ENCODE measurements at regions not wholly inside any gene's neighbourhood (a gene's known extent, or its start where the extent isn't known, plus 50 kb on each side); places are given as distances from the start of the nearest gene placed in this dataset.

DNA sequence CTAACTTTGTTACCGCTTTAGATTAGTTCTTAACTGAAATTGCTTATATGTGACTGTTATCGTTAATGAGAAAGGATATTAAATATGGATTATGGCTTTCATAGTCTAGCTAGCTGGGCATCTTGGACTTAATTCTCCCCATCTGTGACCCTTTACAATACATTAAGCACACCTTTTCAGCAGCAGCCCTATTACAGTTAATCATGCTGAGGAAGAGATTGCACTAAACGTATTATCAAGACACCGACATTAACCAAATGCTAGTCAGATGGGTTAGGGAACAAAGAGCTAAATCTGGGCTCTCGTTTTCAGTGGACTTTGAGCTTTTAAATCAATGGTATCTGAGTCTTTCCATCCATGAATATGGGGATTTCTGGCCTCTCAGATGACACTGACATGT, 447.5 kb upstream of the DCN start:
- WGBS (ENCODE audit: low lambda C conversion rate, missing lambda C conversion rate), result 65% methylated on average over 5 of the region's 5 CpGs
- Histone ChIP-seq H3K27me3 (no peaks in the 10 kb centered on the region), H3K9me2 (replicated peaks; ENCODE audit: insufficient read depth) (no peaks in the 10 kb centered on the region), H4K20me1 (ENCODE audit: insufficient read depth, poor library complexity, severe bottlenecking) (no peaks in the 10 kb centered on the region), H3K9me3 (ENCODE audit: low read depth) (no peaks in the 10 kb centered on the region), H3K4me2 (no peak overlapping the region), H3K36me3 (replicated peaks; ENCODE audit: insufficient read depth, low read depth) (no peaks in the 10 kb centered on the region), H2AFZ (no peak overlapping the region), H3K79me2 (no peaks in the 10 kb centered on the region), H3K4me3 (no peak overlapping the region), H3K27ac (no peak overlapping the region), H3K4me1 (ENCODE audit: insufficient read depth) (no peaks in the 10 kb centered on the region)
- TF ChIP-seq EZH2phosphoT487 (IDR thresholded peaks at IDR 0.05; ENCODE audit: low read depth, severe bottlenecking, unreplicated experiment), result no peak
- TF ChIP-seq, protein P1, sequence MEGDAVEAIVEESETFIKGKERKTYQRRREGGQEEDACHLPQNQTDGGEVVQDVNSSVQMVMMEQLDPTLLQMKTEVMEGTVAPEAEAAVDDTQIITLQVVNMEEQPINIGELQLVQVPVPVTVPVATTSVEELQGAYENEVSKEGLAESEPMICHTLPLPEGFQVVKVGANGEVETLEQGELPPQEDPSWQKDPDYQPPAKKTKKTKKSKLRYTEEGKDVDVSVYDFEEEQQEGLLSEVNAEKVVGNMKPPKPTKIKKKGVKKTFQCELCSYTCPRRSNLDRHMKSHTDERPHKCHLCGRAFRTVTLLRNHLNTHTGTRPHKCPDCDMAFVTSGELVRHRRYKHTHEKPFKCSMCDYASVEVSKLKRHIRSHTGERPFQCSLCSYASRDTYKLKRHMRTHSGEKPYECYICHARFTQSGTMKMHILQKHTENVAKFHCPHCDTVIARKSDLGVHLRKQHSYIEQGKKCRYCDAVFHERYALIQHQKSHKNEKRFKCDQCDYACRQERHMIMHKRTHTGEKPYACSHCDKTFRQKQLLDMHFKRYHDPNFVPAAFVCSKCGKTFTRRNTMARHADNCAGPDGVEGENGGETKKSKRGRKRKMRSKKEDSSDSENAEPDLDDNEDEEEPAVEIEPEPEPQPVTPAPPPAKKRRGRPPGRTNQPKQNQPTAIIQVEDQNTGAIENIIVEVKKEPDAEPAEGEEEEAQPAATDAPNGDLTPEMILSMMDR (IDR thresholded peaks at IDR 0.05; ENCODE audit: poor library complexity), result no peak
- no peak for TF ChIP-seq EZH2 (IDR thresholded peaks at IDR 0.05; ENCODE audit: borderline replicate concordance)
- no peak for DNase-seq (ENCODE audit: low spot score)

DNA sequence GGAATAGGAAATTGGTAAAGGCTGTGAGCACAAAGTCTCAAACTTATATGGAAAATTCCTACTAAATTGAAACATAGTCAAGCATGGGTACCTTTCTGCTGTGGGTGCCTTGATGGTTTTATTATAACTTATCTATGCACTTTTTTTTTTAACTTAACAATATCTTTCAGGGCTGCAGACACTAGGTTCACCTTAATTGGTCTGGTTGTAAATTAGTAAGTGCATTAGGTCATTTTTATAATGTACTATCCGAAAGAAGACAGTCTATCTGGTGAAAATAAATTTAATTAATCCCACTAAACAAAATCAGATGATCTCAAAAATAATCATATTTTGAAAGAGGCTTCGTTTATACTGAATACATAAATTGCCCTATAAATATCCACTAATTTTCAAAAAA, 446.8 kb upstream of the DCN start:
- Histone ChIP-seq H3K4me1 (ENCODE audit: insufficient read depth) (no peaks in the 10 kb centered on the region), H3K4me3 (no peak overlapping the region), H3K27me3 (no peaks in the 10 kb centered on the region), H3K4me2 (no peak overlapping the region), H4K20me1 (ENCODE audit: insufficient read depth, poor library complexity, severe bottlenecking) (no peaks in the 10 kb centered on the region), H3K9me2 (replicated peaks; ENCODE audit: insufficient read depth) (no peaks in the 10 kb centered on the region), H3K9me3 (ENCODE audit: low read depth) (no peaks in the 10 kb centered on the region), H3K27ac (no peak overlapping the region), H3K36me3 (replicated peaks; ENCODE audit: insufficient read depth, low read depth) (no peaks in the 10 kb centered on the region), H2AFZ (no peak overlapping the region), H3K79me2 (no peaks in the 10 kb centered on the region)
- DNase-seq (ENCODE audit: low spot score), result no peak
- no peak for TF ChIP-seq EZH2phosphoT487 (IDR thresholded peaks at IDR 0.05; ENCODE audit: low read depth, severe bottlenecking, unreplicated experiment)
- TF ChIP-seq EZH2 (IDR thresholded peaks at IDR 0.05; ENCODE audit: borderline replicate concordance), result no peak
- TF ChIP-seq, protein P1 (IDR thresholded peaks at IDR 0.05; ENCODE audit: poor library complexity), result no peak
- 82% methylated on average over 2 of the region's 2 CpGs for WGBS (ENCODE audit: low lambda C conversion rate, missing lambda C conversion rate)

DNA sequence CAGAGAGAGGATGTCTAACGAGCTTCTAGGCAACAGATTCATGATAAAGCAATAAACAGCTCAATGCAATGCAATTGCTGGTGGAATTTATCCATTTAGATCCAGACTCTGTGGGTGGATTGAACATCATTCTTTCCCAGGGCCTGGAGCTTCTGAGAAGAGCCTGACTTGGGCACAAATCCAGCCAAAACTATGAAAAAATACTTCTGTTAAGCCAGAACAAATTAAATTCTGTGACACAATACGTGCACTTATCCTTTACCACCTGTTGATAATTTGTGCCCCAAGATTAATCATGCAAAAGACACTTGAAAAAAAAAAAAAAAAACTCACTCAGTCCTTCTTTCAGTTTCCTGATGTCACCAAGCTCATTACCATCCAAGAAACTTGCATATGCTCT, 446.0 kb upstream of the DCN start:
- Histone ChIP-seq H3K9me2 (replicated peaks; ENCODE audit: insufficient read depth) (no peaks in the 10 kb centered on the region), H3K4me1 (ENCODE audit: insufficient read depth) (no peaks in the 10 kb centered on the region), H3K4me2 (no peak overlapping the region), H3K9me3 (ENCODE audit: low read depth) (no peaks in the 10 kb centered on the region), H3K4me3 (no peak overlapping the region), H4K20me1 (ENCODE audit: insufficient read depth, poor library complexity, severe bottlenecking) (no peaks in the 10 kb centered on the region), H3K27me3 (no peaks in the 10 kb centered on the region), H2AFZ (no peak overlapping the region), H3K79me2 (no peaks in the 10 kb centered on the region), H3K27ac (no peak overlapping the region), H3K36me3 (replicated peaks; ENCODE audit: insufficient read depth, low read depth) (no peaks in the 10 kb centered on the region)
- 80% methylated on average over 2 of the region's 2 CpGs for WGBS (ENCODE audit: low lambda C conversion rate, missing lambda C conversion rate)
- TF ChIP-seq, protein P1 (IDR thresholded peaks at IDR 0.05; ENCODE audit: poor library complexity), result no peak
- TF ChIP-seq EZH2 (IDR thresholded peaks at IDR 0.05; ENCODE audit: borderline replicate concordance), result no peak
- TF ChIP-seq EZH2phosphoT487 (IDR thresholded peaks at IDR 0.05; ENCODE audit: low read depth, severe bottlenecking, unreplicated experiment), result no peak
- no peak for DNase-seq (ENCODE audit: low spot score)

DNA sequence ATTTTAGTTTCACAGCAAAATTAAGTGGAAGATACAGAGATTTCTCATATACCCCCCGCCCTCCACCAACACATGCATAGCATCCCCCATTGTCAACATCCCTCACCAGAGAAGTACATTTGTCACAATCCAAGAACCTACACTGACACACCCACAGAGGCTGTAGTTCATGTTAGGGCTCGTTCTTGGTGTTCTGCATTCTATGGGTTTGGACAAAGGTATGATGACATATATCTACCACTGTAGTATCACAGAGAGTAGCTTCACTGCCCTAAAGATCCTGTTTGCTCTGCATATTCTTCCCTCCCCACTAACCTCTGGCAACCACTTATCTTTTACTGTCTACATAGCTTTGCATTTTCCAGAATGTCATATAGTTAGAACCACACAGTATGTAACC, 444.6 kb upstream of the DCN start:
- TF ChIP-seq EZH2 (IDR thresholded peaks at IDR 0.05; ENCODE audit: borderline replicate concordance) (no peak), EZH2phosphoT487 (IDR thresholded peaks at IDR 0.05; ENCODE audit: low read depth, severe bottlenecking, unreplicated experiment) (no peak)
- TF ChIP-seq, protein P1 (IDR thresholded peaks at IDR 0.05; ENCODE audit: poor library complexity), result no peak

More for the DNA sequence above, 444.6 kb upstream of the DCN start:
- H3K4me3 ChIP-seq, result no peak overlapping the region
- H3K79me2 ChIP-seq, result no peaks in the 10 kb centered on the region
- H3K9me2 ChIP-seq (replicated peaks; ENCODE audit: insufficient read depth), result no peaks in the 10 kb centered on the region
- H3K4me2 ChIP-seq, result no peak overlapping the region
- no peak for DNase-seq (ENCODE audit: low spot score)
- H3K27me3 ChIP-seq, result no peaks in the 10 kb centered on the region
- H3K27ac ChIP-seq, result no peak overlapping the region
- no peaks in the 10 kb centered on the region for H3K36me3 ChIP-seq (replicated peaks; ENCODE audit: insufficient read depth, low read depth)
- WGBS (ENCODE audit: low lambda C conversion rate, missing lambda C conversion rate), result 94% methylated on average over 2 of the region's 2 CpGs
- H2AFZ ChIP-seq, result no peak overlapping the region
- no peaks in the 10 kb centered on the region for H4K20me1 ChIP-seq (ENCODE audit: insufficient read depth, poor library complexity, severe bottlenecking)
- H3K9me3 ChIP-seq (ENCODE audit: low read depth), result no peaks in the 10 kb centered on the region
- H3K4me1 ChIP-seq (ENCODE audit: insufficient read depth), result no peaks in the 10 kb centered on the region

All from hepatocyte (in vitro differentiated cells).